Vagina (tissue), 2 donors: ENCODE measurements at regions not wholly inside any gene's neighbourhood (a gene's known extent, or its start where the extent isn't known, plus 50 kb on each side); places are given as distances from the start of the nearest gene placed in this dataset.

ENCODE experiments used
- DNase-seq, 2 donors: peaks; one replicate each; pipeline ENCODE4 v3.0.0-alpha.2; 2017; ENCODE audit errors: extremely low spot score in 2 of 2
- H3K27ac ChIP-seq: fragments of 200-600 bp; sonication (generic); one replicate; pipeline ENCODE4 v1.5.1; 2019
- H3K27me3 ChIP-seq: fragments of 200-600 bp; sonication (generic); one replicate; pipeline ENCODE4 v1.5.1; 2019
- H3K36me3 ChIP-seq, 2 donors: fragments of 200-600 bp; sonication (generic); one replicate each; pipeline ENCODE4 v1.5.1; 2017 to 2019
- H3K4me1 ChIP-seq: fragments of 200-600 bp; sonication (generic); one replicate; pipeline ENCODE4 v1.5.1; 2019
- H3K4me3 ChIP-seq, 2 donors: fragments of 200-600 bp; sonication (generic); 1 replicate in 1 of 2; 2 replicates in 1 of 2; pipeline ENCODE4 v1.5.1; 2016 to 2019
- H3K9me3 ChIP-seq: fragments of 200-600 bp; sonication (generic); one replicate; pipeline ENCODE4 v1.5.1; 2019
- POLR2A ChIP-seq, 2 donors: fragments of 450-650 bp; IDR thresholded peaks; one replicate each; pipeline ENCODE4 v1.6.1; 2017; ENCODE audit warnings: antibody characterized with exemption in 2 of 2, mild to moderate bottlenecking in 2 of 2, moderate library complexity in 2 of 2
- POLR2AphosphoS5 ChIP-seq, 2 donors: sonication (generic); formaldehyde crosslinking; IDR thresholded peaks; one replicate each; pipeline ENCODE4 v1.9.0; 2017; ENCODE audit warnings: antibody characterized with exemption in 2 of 2, mild to moderate bottlenecking in 2 of 2, low read depth in 1 of 2; ENCODE audit not compliant: insufficient read depth in 1 of 2
- intact Hi-C: fragments of 100-400 bp; cut with DNase I; formaldehyde crosslinking; loops from one replicate; pipeline ENCODE4 v1.15.1; 2023
- TF ChIP-seq, protein P1 (sequence below), 3 experiments: fragments of 450-650 bp in 2 of 3; fragments of 200-600 bp in 1 of 3; sonication (generic) in 1 of 3; IDR thresholded peaks; one replicate each; pipeline ENCODE4 v1.5.1; 2017 to 2019; ENCODE audit warnings: antibody characterized with exemption in 3 of 3, mild to moderate bottlenecking in 2 of 3, moderate library complexity in 2 of 3

DNA sequence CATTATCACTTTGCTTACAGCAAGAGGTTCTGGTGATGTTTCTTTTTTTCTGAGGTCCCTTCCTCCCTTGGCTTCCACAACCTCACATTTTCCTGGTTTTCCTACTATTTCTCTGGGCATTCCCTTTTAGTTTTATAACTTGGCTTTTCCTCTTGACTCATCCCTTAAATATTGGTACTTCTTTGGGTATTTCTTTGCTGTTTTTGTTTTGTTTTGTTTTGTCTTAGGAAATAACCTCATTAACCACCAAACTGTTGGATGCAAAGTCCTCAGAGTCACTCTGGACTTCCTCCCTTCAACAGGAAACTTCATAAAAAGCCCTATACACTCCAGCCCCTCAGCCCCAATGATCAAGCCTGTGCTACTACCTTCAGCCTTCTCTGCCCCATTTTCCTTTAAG lies 211.1 kb downstream of the DUSP10 start:
- TF ChIP-seq POLR2AphosphoS5 (IDR thresholded peaks at IDR 0.05; ENCODE audit: insufficient read depth in 1 of 2, low read depth in 1 of 2) (no peak), POLR2A (IDR thresholded peaks at IDR 0.05) (no peak)
- TF ChIP-seq, protein P1, sequence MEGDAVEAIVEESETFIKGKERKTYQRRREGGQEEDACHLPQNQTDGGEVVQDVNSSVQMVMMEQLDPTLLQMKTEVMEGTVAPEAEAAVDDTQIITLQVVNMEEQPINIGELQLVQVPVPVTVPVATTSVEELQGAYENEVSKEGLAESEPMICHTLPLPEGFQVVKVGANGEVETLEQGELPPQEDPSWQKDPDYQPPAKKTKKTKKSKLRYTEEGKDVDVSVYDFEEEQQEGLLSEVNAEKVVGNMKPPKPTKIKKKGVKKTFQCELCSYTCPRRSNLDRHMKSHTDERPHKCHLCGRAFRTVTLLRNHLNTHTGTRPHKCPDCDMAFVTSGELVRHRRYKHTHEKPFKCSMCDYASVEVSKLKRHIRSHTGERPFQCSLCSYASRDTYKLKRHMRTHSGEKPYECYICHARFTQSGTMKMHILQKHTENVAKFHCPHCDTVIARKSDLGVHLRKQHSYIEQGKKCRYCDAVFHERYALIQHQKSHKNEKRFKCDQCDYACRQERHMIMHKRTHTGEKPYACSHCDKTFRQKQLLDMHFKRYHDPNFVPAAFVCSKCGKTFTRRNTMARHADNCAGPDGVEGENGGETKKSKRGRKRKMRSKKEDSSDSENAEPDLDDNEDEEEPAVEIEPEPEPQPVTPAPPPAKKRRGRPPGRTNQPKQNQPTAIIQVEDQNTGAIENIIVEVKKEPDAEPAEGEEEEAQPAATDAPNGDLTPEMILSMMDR (IDR thresholded peaks at IDR 0.05) = no peak
- no peaks in the 10 kb centered on the region for H3K36me3 ChIP-seq
- H3K4me3 ChIP-seq = no peak overlapping the region
- H3K4me1 ChIP-seq = no peaks in the 10 kb centered on the region
- DNase-seq = no peak
- intact Hi-C loops = no loop called here
- H3K27ac ChIP-seq = no peak overlapping the region
- H3K27me3 ChIP-seq = no peaks in the 10 kb centered on the region
- H3K9me3 ChIP-seq = no peaks in the 10 kb centered on the region

DNA sequence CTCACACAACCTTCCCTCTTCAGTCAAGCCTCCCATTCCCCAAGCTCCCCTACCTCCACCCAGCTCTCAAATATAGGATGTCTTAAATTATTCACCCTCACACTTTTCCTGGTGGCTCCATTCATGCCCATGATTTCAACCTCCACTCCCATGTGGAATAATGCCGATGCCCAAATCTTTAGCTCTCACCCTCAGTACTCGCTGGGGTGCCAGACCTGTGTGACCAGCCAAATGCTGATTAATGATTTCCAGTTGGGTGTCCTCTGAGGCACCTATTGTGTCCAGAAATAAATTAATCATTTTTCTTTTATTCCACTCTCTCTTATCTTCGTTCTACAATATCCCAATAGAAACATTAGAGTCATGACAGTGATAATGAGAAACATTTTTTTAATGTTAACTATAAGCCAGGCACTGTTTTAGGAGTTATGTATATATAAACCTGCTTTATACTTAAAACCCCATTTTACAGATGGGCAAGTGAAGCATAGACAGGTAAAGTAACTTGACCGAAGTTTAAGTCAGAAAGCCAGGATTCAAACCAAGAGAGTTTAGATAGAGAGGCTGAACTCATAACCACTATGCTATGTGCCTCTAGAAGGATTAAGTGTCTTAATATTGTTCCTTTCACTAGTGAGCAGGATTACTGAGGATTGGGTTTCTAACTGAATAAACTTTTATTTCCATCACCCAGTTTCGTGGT lies 209.7 kb downstream of the DUSP10 start:
- no peaks in the 10 kb centered on the region for H3K4me1 ChIP-seq
- H3K27ac ChIP-seq = no peak overlapping the region
- no peak overlapping the region for H3K4me3 ChIP-seq
- no peak for TF ChIP-seq POLR2AphosphoS5 (IDR thresholded peaks at IDR 0.05; ENCODE audit: insufficient read depth in 1 of 2, low read depth in 1 of 2)
- no peak for TF ChIP-seq POLR2A (IDR thresholded peaks at IDR 0.05)
- TF ChIP-seq, protein P1 (IDR thresholded peaks at IDR 0.05) = no peak
- H3K9me3 ChIP-seq = no peaks in the 10 kb centered on the region
- intact Hi-C loops = no loop called here
- H3K27me3 ChIP-seq = no peaks in the 10 kb centered on the region
- no peaks in the 10 kb centered on the region for H3K36me3 ChIP-seq
- no peak for DNase-seq

DNA sequence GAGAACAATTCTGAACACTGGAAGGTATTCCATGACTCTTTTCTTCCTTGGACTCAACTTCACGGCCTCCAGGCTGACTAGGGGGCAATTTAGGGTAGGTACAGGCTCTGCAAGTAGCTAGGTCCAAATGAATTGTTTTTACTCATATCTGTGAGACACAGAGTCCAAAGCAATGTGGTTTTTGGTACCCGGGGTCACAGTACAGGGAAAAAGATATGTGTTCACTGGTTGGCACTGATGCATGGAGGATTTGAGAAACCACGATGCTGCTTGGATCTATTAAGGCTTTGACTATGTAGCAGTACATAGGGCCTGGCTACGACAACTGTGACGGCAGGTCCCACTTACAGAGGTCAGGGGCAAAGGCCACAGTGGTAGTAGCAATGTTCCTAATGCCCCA lies 200.6 kb downstream of the DUSP10 start:
- no peaks in the 10 kb centered on the region for H3K9me3 ChIP-seq
- no peaks in the 10 kb centered on the region for H3K27me3 ChIP-seq
- intact Hi-C loops = loop anchor here (5.0 kb wide), 1 partner anchor 791 kb away; no protein-coding TSS in a partner anchor
- no peaks in the 10 kb centered on the region for H3K4me1 ChIP-seq
- no peaks in the 10 kb centered on the region for H3K36me3 ChIP-seq
- H3K4me3 ChIP-seq = no peak overlapping the region
- no peak for DNase-seq
- H3K27ac ChIP-seq = no peak overlapping the region
- TF ChIP-seq POLR2AphosphoS5 (IDR thresholded peaks at IDR 0.05; ENCODE audit: insufficient read depth in 1 of 2, low read depth in 1 of 2) = no peak
- TF ChIP-seq POLR2A (IDR thresholded peaks at IDR 0.05) = no peak
- TF ChIP-seq, protein P1 (IDR thresholded peaks at IDR 0.05) = no peak

DNA sequence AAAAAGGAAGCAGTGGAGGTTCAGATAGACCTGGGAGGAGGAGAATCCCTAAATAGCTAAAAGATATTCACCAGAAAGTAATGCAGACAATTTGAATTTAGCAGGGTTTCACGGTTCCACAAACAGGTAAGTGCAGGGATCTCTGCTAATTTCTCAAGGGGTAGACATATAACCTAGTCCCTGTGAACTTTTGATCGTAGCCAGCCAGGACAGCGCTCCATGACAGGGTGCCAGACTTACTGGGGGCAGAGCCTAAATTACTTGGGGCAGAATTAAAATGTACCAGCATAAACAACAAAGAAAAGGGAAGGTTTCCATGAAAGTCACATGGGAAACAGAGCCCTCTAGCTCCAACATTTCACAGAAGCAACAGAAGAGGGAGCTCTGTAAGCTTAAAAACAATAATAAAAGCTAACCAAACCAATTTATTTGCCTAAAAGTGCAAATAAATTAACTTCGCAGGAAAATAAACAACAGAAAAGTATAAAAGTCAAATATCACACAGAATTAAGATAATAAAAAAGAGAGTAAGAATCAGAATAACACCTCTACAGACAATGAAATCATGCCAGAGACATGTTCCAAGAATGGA lies 198.3 kb downstream of the DUSP10 start:
- Histone ChIP-seq H3K36me3 (no peaks in the 10 kb centered on the region), H3K4me1 (no peaks in the 10 kb centered on the region), H3K27ac (no peak overlapping the region), H3K9me3 (no peaks in the 10 kb centered on the region), H3K4me3 (no peak overlapping the region), H3K27me3 (no peaks in the 10 kb centered on the region)
- intact Hi-C loops = loop anchor here (5.0 kb wide), 1 partner anchor 789 kb away; no protein-coding TSS in a partner anchor
- no peak for DNase-seq
- no peak for TF ChIP-seq POLR2AphosphoS5 (IDR thresholded peaks at IDR 0.05; ENCODE audit: insufficient read depth in 1 of 2, low read depth in 1 of 2)
- TF ChIP-seq, protein P1 (IDR thresholded peaks at IDR 0.05) = peak in 1 of 3 experiments; percentile 27

DNA sequence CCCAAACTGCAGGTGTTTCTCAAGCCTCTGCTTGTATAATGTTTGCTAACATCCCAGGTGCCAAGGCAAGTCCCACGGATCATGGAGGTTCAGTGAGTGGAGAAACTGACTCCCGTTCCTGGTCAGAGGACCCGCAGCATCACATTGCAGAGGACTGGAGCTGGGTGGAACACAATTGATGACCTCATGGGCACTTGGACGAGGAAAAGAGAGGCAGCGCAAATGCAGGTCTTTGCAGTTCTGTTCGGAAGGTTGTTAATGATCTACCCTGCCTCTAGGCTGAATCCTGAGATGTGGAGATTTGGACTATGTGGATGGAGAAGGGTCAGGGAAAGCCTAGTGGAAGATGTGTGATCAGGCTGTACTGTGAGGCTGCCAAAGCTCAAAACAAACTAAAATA lies 192.9 kb downstream of the DUSP10 start:
- H3K4me1 ChIP-seq = no peaks in the 10 kb centered on the region
- no peak overlapping the region for H3K4me3 ChIP-seq
- intact Hi-C loops = no loop called here
- H3K36me3 ChIP-seq = no peaks in the 10 kb centered on the region
- no peak overlapping the region for H3K27ac ChIP-seq
- H3K27me3 ChIP-seq = no peaks in the 10 kb centered on the region
- DNase-seq = no peak
- no peaks in the 10 kb centered on the region for H3K9me3 ChIP-seq
- TF ChIP-seq, protein P1 (IDR thresholded peaks at IDR 0.05) = no peak
- no peak for TF ChIP-seq POLR2AphosphoS5 (IDR thresholded peaks at IDR 0.05; ENCODE audit: insufficient read depth in 1 of 2, low read depth in 1 of 2)
- TF ChIP-seq POLR2A (IDR thresholded peaks at IDR 0.05) = no peak
